Bronchial epithelial cell (primary cell): ENCODE measurements at regions not wholly inside any gene's neighbourhood (a gene's known extent, or its start where the extent isn't known, plus 50 kb on each side); places are given as distances from the start of the nearest gene placed in this dataset.

Experiments
- DNase-seq: peaks from one replicate; pipeline ENCODE4 v3.0.0-alpha.2; 2010; ENCODE audit warnings: low read depth
- FAIRE-seq: peaks from 2 replicates; lab custom pipeline; 2011; peaks lifted over from hg19 to GRCh38; lab: Jason Lieb, UNC
- H3K27me3 ChIP-seq: 2 replicates; pipeline ENCODE4 v1.5.1; 2011; ENCODE audit warnings: low read length; ENCODE audit not compliant: control insufficient read depth, insufficient read depth
- H3K36me3 ChIP-seq: 2 replicates; pipeline ENCODE4 v1.5.1; 2011; ENCODE audit warnings: low read length; ENCODE audit not compliant: control insufficient read depth, insufficient read depth
- H3K4me3 ChIP-seq: 2 replicates; pipeline ENCODE4 v1.5.1; 2011; ENCODE audit warnings: mild to moderate bottlenecking, low read depth, low read length, control low read depth
- CTCF ChIP-seq: IDR thresholded peaks from 2 replicates; pipeline ENCODE4 v1.5.1; 2011; ENCODE audit warnings: mild to moderate bottlenecking, moderate library complexity, low read length, control low read depth, inconsistent platforms; ENCODE audit not compliant: insufficient read depth, severe bottlenecking

GRCh38 chr9:80569236-80569635 lies 997.5 kb downstream of the TLE4 start:
- DNase-seq (peak; percentile 42), FAIRE-seq (no peak)
- H3K36me3 ChIP-seq = no peaks in the 10 kb centered on the region
- no peak overlapping the region for H3K4me3 ChIP-seq
- no peak for TF ChIP-seq CTCF
- H3K27me3 ChIP-seq = no peaks in the 10 kb centered on the region

- no peak for TF ChIP-seq CTCF
- no peak for FAIRE-seq
- no peak overlapping the region for H3K4me3 ChIP-seq
- H3K27me3 ChIP-seq = no peaks in the 10 kb centered on the region
- DNase-seq = peak; percentile 58
- no peaks in the 10 kb centered on the region for H3K36me3 ChIP-seq
Measured at GRCh38 chr9:80561526-80561925, 989.8 kb downstream of the TLE4 start.

- Histone ChIP-seq H3K4me3 (no peak overlapping the region), H3K27me3 (no peaks in the 10 kb centered on the region), H3K36me3 (no peaks in the 10 kb centered on the region)
- FAIRE-seq = no peak
- no peak for TF ChIP-seq CTCF
- DNase-seq = peak; percentile 56
Measured at GRCh38 chr9:80560976-80561375, 989.2 kb downstream of the TLE4 start.

GRCh38 chr9:80557256-80557655 lies 985.5 kb downstream of the TLE4 start:
- TF ChIP-seq CTCF = no peak
- H3K4me3 ChIP-seq = no peak overlapping the region
- DNase-seq (no peak), FAIRE-seq (no peak)
- H3K36me3 ChIP-seq = no peaks in the 10 kb centered on the region
- no peaks in the 10 kb centered on the region for H3K27me3 ChIP-seq

GRCh38 chr9:80556631-80557030 lies 984.9 kb downstream of the TLE4 start:
- H3K4me3 ChIP-seq = no peak overlapping the region
- TF ChIP-seq CTCF = no peak
- no peaks in the 10 kb centered on the region for H3K36me3 ChIP-seq
- FAIRE-seq = no peak
- peak; percentile 68 for DNase-seq
- H3K27me3 ChIP-seq = no peaks in the 10 kb centered on the region

GRCh38 chr9:80555782-80556325 lies 984.1 kb downstream of the TLE4 start:
- TF ChIP-seq CTCF = no peak
- FAIRE-seq (no peak), DNase-seq (peak; percentile 72)
- H3K27me3 ChIP-seq = no peaks in the 10 kb centered on the region
- H3K36me3 ChIP-seq = no peaks in the 10 kb centered on the region
- H3K4me3 ChIP-seq = no peak overlapping the region
